NCI-H69 (cell line): ENCODE measurements at regions not wholly inside any gene's neighbourhood (a gene's known extent, or its start where the extent isn't known, plus 50 kb on each side); places are given as distances from the start of the nearest gene placed in this dataset.
A peak's percentile ranks its signal among the peaks of the same experiment; 100 is the strongest.

Experiments
- DNase-seq: peaks from one replicate; lab custom pipeline; 2025; lab: John Stamatoyannopoulos, UW

DNA sequence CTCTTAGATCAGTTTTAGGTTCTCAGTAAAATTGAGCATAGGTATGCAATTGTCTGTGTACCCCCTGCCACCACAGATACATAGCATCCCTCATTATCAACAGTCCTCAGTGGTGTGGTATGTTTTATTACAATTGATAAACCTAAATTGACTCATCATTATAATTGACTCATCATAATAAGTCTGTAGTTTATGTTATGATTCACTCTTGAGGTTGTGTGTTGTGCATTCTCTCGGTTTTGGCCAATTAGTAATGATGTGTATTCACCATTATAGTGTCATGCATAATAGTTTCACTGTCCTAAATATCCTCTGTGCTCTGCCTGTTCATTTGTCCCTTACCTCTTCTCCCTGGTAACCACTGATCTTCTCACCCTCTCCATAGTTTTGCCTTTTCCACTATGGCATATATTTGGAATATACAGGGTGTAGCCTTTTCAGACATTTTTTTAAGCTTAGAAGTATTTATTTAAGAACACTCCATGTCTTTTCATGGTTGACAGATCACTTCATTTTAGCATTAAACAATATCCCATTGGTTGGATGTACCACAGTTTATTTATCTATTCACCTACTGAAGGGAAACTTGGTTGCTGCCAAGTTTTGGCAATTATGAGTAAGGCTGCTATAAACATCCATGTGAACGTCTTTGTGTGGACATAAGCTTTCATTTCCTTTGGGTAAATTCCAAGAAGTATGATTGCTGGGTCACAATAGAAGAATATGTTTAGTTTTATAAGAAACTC is 1620.6 kb upstream of the MIR17HG start:
- DNase-seq = peak; percentile 30

DNA sequence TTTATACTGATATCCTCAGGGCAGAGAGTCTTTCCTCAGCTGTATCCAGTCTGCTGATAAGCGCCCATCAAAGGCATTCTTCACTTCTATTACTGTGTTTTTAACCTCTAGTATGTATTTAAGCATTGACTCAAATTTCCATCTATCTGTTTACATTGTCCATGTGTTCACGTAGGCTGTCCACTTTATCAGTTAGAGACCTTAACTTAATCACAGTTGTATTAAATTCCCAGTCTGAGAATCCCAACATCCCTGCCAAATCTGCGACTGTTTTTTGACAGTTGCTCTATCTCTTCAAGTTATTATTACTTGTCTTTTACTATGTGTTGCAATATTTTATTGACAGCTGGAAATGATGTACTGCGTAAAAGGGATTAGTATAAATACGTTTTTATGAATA is 1613.7 kb upstream of the MIR17HG start:
- no peak for DNase-seq

DNA sequence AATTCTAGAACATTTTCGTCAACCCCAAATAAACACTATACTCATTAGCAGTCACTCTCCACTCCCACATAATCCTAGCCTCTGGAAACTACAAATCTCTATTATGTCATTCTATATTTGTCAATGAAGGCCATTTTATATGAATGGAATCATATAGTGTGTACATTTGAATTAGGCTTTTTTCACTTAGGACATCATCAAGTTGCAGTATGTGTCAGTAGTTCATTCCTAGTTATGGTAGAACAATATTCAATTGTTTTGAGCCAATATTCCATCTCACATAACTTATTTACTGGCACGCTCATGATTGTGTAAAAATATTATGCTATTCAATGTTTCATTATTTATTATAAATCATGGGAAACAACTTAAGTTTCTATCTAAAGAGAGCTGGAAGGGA is 1610.4 kb upstream of the MIR17HG start:
- no peak for DNase-seq

DNA sequence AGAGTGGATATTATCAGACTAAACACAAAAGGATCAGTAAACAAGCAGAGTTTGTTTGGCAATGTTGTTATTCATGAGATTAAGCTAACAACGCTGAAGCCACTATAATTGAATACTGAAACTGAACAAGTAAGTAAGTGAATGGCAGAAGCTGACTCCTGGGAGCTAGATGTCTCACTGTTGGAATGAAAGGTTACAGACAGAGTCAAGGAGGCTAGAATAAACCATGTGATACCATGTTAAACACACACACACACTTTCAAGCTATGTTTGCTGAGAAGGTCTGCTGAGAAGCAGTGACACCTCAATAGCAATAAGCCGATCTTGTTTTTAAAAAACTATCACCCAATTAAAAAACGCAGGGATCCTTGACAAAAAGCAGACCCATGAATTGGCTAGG is 1609.4 kb upstream of the MIR17HG start:
- no peak for DNase-seq

DNA sequence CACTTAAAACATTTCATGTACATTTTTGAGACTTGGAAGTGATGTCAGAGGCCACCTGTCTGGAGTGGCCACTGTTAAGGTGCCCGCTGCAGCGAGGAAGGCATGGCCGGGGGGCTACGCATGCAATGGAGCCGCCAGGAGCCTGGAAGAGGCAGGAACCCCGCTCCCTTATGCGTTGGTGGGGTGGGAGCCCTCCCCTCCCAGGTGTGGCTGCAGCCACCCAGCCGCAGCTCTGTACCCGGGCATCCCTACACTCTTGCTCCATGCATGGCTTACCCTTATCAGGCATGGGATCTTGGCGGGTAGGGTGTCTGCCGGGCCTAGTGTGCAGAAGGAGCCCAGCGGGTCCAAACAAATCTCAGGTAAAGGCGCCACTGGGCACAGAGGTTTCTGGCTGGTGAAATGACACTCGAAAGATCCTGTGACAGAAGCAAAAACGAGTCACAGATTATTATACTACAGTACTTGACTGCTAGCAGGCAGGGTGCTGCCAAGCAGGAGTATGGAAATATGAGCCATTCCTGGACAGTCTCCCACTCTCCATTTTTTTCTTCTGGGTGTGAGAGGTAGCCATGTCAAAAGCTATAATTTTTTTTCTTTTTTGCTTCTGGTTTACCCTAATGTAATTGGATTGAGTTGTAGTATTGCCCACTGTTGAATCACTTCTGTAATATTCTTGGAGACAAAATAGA is 1606.3 kb upstream of the MIR17HG start:
- no peak for DNase-seq

DNA sequence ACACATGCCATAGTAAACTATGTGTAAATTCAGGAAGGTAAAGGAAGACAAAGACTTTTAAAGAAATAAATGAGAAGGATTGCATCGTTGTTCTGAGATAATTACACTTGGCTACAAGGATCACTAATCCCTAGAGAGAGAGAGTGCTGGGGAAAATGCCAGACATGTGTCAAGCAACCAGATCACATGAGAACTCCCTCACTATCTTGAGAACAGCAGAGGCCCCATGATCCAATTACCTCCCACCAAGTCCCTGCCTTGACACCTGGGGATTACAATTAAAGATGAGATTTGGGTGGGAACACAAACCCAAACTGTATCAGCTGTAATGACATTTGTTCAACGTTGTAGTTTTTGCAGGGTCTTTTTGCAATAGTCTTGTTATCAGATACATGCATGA is 1600.9 kb upstream of the MIR17HG start:
- peak; percentile 39 for DNase-seq

DNA sequence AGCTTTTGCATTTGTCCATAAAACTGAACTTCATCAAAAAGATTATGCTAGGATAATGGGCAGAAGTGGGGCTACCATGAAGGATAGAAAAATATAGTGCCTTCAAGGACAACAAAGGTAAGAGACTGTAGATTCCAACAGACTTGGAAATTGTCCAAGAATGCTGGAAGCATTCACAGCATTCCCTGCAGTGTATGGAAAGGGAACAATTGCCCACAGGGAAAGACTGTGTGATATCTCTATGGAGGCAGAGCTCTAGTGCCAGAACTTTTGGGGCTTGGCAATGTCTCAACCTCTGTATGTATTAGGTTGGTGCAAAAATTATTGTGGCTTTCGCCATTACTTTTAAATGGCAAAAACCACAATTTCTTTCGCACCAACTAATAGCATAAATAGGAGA is 1598.8 kb upstream of the MIR17HG start:
- DNase-seq = peak; percentile 75

DNA sequence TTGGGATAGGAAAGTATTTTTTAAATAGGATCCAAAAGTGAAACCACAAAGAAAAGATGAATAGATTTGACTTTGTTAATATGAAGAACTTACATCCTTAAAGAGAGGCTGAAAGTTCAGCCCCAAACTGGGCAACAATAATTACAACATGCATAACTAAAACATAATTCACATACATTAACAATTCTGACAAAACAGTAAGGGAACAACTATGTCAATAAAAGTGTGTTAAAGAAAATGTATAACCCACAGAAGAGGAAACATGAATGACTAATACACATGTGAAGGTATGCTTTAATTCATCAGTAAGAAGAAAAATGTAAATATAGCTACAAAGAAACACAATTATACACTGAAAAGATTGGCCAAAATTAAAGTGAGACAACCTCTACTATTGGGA is 1597.6 kb upstream of the MIR17HG start:
- no peak for DNase-seq

DNA sequence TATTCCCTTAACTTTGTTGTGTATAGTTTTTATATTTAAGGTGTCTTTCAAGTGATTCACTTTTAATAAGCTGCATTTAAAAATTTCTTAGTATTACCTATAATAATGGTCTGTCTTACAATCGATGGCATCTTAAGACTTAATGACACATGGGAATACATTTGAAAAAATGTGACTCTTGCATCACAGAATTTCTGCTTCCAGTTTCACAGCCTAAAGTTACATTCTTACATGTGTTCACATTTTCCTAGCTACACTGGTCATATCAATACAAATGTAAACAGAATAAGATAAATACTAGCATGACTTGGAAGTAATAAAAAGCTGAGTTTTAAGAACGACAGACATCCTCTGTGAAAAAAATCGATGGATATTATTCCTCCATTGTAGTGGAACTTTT is 1597.1 kb upstream of the MIR17HG start:
- DNase-seq = no peak

DNA sequence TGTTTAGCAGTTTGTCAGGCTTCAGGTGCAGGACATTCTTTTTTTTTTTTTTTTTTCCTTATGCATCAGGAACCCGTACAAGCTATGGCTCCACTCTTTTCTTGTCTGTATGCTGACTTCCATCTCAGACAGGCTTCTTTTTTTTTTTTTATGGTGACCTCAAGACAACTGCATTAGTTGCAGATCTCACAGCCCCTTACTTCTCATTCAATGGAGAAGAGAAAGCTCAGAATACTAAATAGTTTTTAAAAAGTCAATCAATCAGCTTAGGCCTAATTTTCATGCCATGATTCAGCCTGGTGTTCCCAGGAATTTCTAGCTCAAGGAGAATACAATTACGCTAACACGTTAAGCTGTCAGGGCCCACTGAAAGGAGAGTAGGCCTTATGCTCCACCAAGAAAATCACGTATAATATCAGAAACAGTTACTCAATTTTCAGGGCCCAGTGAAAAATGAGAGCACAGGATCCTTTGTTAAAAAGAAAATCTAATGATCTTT is 1596.0 kb upstream of the MIR17HG start:
- DNase-seq = no peak

DNA sequence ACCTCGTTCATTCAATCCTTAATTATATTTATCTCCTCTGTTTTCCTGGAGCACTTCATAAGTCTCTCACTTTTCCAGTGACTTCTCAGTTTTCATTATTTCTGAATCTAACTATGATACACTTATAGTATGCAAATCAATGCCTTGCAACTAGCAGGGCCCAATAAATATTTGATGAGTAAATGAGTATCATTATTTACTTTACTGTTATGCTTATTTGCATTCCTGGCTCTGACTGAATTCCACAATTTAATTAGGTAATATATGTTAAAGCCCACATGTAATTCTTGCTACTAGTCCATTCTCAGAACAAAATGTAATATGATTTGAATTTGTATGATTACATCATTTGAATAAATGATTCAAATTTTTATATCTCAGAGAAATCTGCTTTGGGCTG is 1595.1 kb upstream of the MIR17HG start:
- no peak for DNase-seq

DNA sequence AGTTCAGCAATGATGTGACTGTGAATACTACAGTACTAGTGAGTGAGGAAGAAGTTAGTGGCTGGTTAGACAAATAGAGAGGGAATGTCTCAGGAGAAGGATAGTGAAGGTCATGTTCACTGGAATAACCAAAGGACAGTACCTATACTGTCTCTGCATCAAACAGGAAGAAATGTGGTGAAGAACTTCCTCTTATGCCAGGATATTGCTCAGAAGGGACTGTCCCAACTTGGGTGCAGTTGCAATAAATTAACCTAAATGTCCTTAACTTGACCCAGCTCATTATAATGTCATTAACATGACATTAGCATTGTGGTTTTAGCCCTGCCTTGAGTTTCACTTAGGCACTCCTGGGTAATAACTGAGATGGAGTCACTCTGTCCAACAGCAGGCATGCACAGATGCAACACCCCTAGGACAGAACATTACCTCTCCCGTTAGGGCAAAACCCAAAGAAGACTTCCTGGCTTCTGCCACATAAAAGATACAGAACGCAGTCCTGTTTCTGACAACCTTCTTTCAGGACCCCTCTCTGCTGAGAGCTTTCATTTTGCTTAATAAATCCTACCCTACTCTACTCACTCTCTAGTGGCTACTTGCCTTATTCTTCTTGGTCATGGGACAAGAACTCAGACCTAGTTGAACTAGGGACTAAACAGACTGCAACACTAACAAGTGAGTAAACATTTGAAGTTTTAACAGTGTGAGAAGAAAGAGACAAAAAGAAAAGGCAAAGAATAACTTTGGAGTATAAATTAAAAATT is 1591.6 kb upstream of the MIR17HG start:
- DNase-seq = peak; percentile 14

DNA sequence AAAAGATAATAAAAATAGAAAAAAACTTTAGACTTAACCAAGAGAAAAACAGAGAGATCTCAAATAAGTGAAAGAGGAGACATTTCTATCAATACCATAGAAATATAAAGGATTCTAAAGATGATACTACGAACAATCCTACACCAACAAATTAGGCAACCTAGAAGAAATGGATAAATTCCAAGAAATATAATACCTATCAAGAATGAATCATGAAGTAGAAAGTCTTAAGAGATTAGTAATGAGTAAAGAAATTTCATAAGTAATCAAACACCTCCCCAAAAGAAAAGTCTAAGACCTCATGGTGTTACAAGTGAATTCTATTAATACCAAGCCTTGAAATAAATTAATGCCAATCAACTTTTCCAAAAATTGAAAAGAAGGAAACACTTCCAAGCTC is 1584.5 kb upstream of the MIR17HG start:
- no peak for DNase-seq

DNA sequence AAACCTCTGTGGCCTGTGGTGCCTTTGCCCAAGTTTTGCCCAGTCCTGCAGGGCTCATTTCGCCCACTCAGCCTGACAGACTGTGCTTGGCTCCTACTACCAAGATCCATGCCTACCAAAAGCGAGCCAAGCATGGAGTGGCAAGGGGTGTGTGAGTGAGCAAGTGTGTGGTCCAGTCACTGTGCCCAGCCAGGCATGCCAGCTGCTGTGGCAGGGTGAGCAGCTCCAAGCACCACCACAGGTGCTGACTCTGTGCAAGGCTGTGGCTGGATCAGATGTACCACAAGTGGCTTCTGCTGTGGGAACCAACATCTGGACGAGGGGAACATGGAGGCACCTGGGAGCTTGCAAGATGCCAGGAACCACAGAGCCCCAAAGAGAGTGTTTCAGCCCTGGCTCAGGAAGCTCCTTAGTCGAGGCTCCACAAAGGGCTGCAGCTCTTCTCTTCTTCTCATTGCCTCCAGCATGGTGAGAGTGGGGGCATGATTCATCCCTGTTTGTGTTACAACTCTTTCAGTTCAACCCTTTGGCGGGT is 1564.2 kb upstream of the MIR17HG start:
- DNase-seq = no peak

DNA sequence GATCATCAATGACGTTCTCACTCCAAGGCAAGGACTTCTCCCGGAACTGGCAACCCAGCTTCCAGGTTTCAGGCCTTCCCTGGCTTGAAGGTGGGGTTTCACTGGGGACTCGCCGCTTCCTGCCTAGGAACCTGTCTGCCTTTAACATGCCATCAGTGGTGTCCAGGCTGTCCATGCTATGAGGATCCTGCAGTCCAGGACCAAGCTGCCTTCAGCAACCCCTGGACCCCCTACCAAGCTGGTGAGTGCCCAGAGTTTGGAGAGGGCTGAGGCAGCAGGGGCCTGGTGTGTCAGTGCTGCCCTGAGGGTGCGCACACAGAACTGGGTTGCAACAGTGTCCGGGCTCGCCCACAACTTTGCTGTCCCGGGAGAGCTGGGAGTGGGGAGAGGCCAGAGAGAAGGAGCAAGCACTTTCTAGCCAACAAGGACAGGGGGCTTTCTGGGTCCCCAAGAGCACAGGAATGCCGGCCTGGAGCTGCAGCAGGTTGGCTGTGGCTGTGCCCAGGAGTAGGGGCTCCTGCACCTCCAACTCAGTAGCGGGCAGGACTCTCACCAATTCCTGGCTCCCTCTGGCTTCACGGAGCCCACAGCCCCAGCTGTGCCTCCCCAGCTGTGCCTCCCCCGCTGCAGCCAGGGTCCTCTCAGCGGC is 1563.2 kb upstream of the MIR17HG start:
- DNase-seq = no peak

DNA sequence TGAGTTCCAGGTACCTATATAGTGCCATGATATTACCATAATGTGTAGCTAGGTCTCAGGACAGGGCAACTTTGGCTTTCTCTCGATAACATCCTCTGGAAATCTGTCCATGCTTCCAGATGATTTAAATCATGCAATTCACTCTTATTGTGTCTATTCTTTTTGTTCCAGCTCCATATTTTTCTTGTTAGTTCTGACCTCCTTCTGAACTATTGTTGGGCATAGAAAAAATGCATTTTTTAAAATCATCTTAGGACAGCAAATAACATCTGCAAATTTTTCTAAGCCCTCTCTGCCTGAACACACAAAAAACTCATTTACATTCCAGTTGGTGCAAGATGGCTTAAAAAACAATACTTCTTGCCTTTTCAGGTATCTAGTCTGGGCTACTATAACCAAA is 1561.0 kb upstream of the MIR17HG start:
- no peak for DNase-seq

DNA sequence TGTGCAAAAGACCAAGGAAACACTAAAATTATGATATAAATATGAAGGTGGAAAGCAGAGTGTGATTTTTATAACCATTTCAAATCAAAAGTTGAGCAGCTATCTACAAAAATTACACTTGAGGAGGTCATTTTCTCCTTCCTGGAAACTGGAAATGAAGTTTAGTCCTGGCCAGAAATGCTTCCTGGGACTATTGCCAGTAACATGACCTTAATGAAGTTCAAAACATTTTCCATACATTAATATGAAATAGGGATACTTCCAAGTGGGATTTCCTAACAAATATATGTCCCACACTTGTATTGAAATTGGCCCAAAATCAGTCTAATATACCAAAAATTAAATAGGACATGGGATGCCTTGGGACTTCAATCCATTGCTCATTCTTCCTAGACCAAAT is 1556.8 kb upstream of the MIR17HG start:
- DNase-seq = no peak

DNA sequence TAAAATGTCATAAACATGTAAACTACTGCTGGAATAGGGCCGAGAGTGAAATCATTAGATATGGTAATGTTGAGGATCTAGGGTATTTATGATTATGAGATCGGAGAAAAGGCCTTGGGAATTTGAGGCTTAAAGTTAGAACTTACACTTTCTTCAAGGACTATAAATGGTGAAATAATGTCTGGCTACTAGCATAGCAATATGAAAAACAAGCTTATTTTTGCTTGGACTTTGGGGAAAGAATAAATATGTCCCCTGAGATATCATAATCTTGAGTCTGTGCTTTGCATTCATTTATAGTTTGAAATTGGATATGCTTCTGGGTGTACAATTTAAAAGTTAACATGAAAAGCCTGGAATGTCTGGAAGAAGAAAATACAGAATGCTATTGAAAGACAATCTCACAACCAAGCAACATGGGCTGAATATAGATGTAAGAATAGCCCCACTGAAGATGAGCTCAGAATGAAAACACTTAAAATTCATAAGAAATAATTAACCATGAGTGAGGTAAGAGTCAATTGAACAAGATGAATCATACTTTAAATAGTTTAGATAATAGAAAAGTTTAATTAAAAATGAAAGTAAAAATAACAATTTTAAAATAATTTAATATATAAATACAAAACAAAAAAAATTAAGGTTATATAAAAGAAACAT is 1555.4 kb upstream of the MIR17HG start:
- DNase-seq = no peak

DNA sequence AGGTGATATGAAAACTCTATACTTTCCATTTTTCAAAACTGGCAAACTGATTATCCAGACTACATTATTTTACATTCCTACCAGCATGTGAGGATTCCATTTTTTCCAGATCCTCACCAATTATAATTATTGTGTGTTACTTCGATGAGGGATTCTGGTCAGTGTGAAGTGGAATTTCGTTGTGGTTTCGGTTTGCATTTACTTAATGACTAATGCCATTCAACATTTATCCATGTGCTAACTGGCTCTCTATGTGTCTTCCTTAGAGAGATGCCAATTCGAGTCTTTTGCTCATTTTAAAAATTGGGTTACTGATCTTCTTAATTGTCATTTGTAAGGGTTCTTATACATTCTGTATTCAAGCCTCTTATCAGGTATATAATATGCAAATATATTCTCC is 1551.3 kb upstream of the MIR17HG start:
- no peak for DNase-seq

DNA sequence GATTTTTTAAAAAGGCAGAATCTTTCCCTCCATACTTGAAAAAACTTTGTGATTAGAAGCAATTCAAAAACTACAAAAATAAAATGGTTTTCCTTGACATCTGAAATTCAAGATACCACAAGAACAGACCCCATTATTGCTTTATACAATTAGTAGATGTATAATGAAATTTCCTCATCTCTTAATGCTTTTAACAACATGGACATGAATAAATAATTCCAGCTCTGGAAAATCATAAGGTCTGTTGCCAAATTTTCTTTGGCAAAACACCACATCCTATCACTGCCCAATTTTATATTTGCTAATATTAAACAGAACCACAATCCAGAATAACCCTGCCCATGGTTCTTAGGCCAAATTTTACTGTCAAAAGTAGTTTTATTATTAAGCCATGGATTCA is 1543.6 kb upstream of the MIR17HG start:
- DNase-seq = no peak

DNA sequence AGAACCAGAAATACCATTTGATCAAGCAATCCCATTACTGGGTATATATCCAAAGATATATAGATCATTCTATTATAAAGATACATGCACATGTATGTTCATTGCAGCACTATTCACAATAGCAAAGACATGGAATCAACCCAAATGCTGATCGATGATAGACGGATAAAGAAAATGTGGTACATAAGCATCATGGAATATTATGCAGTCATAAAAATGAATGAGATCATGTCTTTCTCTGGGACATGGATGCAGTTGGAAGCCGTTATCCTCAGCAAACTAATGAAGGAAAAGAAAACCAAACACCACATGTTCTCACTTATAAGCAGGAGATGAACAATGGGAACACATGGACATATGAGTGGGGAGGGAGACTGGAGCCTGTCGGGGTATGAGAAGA is 1540.9 kb upstream of the MIR17HG start:
- no peak for DNase-seq

DNA sequence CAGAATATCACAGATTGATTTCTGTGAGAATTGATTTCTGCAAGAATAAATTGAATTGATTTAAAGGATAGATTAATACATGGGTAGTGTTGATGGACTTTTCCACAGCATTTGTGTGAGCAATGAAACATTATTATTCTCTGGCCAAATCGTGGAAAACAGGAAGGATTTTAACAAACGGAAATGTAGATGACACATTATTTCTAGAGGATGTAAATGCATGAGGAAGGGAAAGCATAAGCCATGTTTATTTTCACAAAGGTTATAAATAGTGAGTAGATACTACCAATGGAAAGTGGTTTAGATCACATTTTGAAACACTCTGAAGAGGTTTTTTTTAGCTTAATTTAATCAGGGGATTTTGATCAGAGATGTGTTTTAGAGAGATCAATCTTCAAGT is 1534.6 kb upstream of the MIR17HG start:
- DNase-seq = no peak
